Upper lobe of left lung (tissue), 4 donors: ENCODE measurements at regions not wholly inside any gene's neighbourhood (a gene's known extent, or its start where the extent isn't known, plus 50 kb on each side); places are given as distances from the start of the nearest gene placed in this dataset.
"Not testable (repeated sequence)": the region's sequence is repeated elsewhere in the genome, so short reads cannot be mapped to it uniquely, and the experiment has no call there.

Source experiments
- EP300 ChIP-seq, 4 donors: sonication (generic); formaldehyde crosslinking; IDR thresholded peaks; one replicate each; pipeline ENCODE4 v1.5.1; 2017; ENCODE audit warnings: antibody characterized with exemption in 4 of 4, control low read depth in 2 of 4
- POLR2A ChIP-seq, 4 donors: fragments of 450-650 bp; IDR thresholded peaks; one replicate each; pipeline ENCODE4 v1.5.1; 2016 to 2017; ENCODE audit warnings: antibody characterized with exemption in 4 of 4, mild to moderate bottlenecking in 2 of 4
- POLR2AphosphoS5 ChIP-seq, 2 donors: sonication (generic); formaldehyde crosslinking; IDR thresholded peaks; one replicate each; pipeline ENCODE4 v1.5.1; 2017; ENCODE audit warnings: antibody characterized with exemption in 2 of 2
- TF ChIP-seq, protein P1 (sequence below), 6 experiments: fragments of 450-650 bp in 4 of 6; fragments of 200-600 bp in 2 of 6; sonication (generic) in 2 of 6; IDR thresholded peaks; one replicate each; pipeline ENCODE4 v1.5.1; 2016 to 2019; ENCODE audit warnings: antibody characterized with exemption in 6 of 6

DNA sequence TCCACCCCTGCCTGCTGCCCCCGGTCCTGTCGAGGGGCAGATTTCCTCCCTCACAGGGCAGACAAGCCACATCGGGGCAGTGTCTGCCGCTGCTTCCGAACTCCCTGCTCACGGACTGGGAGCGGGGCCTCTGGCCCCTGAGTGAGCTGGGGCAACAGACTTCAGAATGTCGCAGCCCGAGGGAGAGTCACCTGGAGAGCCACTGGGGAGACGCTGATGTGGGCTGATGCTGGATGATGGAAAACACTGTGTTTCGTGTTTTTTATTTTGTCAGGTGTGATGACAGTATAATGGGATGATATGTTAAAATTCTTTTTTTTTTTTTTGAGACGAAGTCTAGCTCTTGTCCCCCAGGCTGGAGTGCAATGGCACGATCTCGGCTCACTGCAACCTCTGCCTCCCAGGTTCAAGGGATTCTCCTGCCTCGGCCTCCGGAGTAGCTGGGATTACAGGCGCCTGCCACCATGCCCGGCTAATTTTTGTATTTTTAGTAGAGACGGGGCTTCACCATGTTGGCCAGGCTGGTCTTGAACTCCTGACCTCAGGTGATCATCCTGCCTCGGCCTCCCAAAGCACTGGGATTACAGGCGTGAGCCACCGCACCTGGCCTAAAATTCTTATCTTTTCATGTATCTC, 52.1 kb upstream of the SEPTIN5 start:
- TF ChIP-seq, protein P1, sequence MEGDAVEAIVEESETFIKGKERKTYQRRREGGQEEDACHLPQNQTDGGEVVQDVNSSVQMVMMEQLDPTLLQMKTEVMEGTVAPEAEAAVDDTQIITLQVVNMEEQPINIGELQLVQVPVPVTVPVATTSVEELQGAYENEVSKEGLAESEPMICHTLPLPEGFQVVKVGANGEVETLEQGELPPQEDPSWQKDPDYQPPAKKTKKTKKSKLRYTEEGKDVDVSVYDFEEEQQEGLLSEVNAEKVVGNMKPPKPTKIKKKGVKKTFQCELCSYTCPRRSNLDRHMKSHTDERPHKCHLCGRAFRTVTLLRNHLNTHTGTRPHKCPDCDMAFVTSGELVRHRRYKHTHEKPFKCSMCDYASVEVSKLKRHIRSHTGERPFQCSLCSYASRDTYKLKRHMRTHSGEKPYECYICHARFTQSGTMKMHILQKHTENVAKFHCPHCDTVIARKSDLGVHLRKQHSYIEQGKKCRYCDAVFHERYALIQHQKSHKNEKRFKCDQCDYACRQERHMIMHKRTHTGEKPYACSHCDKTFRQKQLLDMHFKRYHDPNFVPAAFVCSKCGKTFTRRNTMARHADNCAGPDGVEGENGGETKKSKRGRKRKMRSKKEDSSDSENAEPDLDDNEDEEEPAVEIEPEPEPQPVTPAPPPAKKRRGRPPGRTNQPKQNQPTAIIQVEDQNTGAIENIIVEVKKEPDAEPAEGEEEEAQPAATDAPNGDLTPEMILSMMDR (IDR thresholded peaks at IDR 0.05) = not testable (repeated sequence)
- TF ChIP-seq POLR2A, POLR2AphosphoS5, EP300 (IDR thresholded peaks at IDR 0.05): not testable (repeated sequence)
